K562 (cell line): ENCODE measurements at regions not wholly inside any gene's neighbourhood (a gene's known extent, or its start where the extent isn't known, plus 50 kb on each side); places are given as distances from the start of the nearest gene placed in this dataset.

ENCODE experiments used
- ATAC-seq: fragments of 200-7000 bp; cut with Tn5 transposase; 3 replicates; pipeline ENCODE4 v1.9.1; 2020; ENCODE audit warnings: moderate library complexity
- BruUV-seq: library from RNA; stranded (reverse); fragments of 400-500 nt; replicated peaks from 2 replicates; lab custom pipeline; 2021; lab: Mats Ljungman, UMichigan
- CTCF ChIA-PET: fragments of 300-600 bp; formaldehyde crosslinking; extraction: SDS; loops from one replicate; lab custom pipeline; 2021; ENCODE audit warnings: low intra/inter-chr PET ratio; lab: Yijun Ruan, JAX
- POLR2A ChIA-PET: fragments of 300-600, 350-650 bp; sonication (Branson Sonifier 250); formaldehyde crosslinking; extraction: SDS; loops from one replicate; lab custom pipeline; 2021; ENCODE audit warnings: antibody characterized with exemption, inconsistent platforms; lab: Yijun Ruan, JAX
- DNase-seq, 4 experiments: peaks; one replicate each; pipeline versions ENCODE4 v3.0.0 to v3.0.0-alpha.2; 2011 to 2018; ENCODE audit warnings: low spot score in 3 of 4, mixed read lengths in 3 of 4; ENCODE audit errors: extremely low read depth in 1 of 4
- FAIRE-seq: peaks from 2 replicates; lab custom pipeline; 2011; peaks lifted over from hg19 to GRCh38; lab: Jason Lieb, UNC
- H2AFZ ChIP-seq: 2 replicates; pipeline ENCODE4 v1.6.0; 2011; ENCODE audit warnings: low read depth, low read length, control low read depth, inconsistent platforms
- H3K27ac ChIP-seq: fragments of 200-600 bp; 3 replicates; pipeline ENCODE4 v1.8.0; 2011; ENCODE audit warnings: low read depth, mild to moderate bottlenecking, control low read depth, inconsistent platforms, low read length, moderate library complexity, mixed read lengths; ENCODE audit errors: extremely low read depth
- H3K27me3 ChIP-seq, 2 experiments: fragments of 300-600 bp in 1 of 2; 2 replicates in 1 of 2; 3 replicates in 1 of 2; pipeline versions ENCODE4 v1.6.0 to v1.8.0; 2011; ENCODE audit warnings: inconsistent platforms in 2 of 2, low read length in 2 of 2, mild to moderate bottlenecking in 1 of 2, mixed read lengths in 1 of 2, moderate library complexity in 1 of 2; ENCODE audit not compliant: control insufficient read depth in 2 of 2, insufficient read depth in 2 of 2
- H3K36me3 ChIP-seq: fragments of 300-600 bp; 3 replicates; pipeline ENCODE4 v1.8.0; 2011; ENCODE audit warnings: mild to moderate bottlenecking, low read length, inconsistent platforms; ENCODE audit not compliant: control insufficient read depth, insufficient read depth
- H3K4me1 ChIP-seq, 2 experiments: fragments of 200-600 bp in 1 of 2; replicated peaks in 1 of 2; 2 replicates in 1 of 2; 3 replicates in 1 of 2; pipeline versions ENCODE4 v1.5.1 to v1.8.0; 2011; ENCODE audit warnings: inconsistent platforms in 2 of 2, low read length in 2 of 2, mild to moderate bottlenecking in 1 of 2, mixed read lengths in 1 of 2, moderate library complexity in 1 of 2; ENCODE audit not compliant: control insufficient read depth in 2 of 2, insufficient read depth in 2 of 2
- H3K4me2 ChIP-seq: 2 replicates; pipeline ENCODE4 v1.6.1; 2011; ENCODE audit warnings: low read length, control low read depth, inconsistent platforms, mixed read lengths; ENCODE audit not compliant: insufficient read depth
- H3K4me3 ChIP-seq: fragments of 200-600 bp; sonication (generic), shearing (Covaris generic); 2 replicates; pipeline ENCODE4 v1.5.1; 2016; ENCODE audit warnings: control low read depth, inconsistent platforms
- H3K79me2 ChIP-seq: fragments of 200-600 bp; 3 replicates; pipeline ENCODE4 v1.8.0; 2011; ENCODE audit warnings: low read length, inconsistent platforms; ENCODE audit not compliant: control insufficient read depth, insufficient read depth
- H3K9ac ChIP-seq, 2 experiments: 2 replicates each; pipeline versions ENCODE4 v1.6.0 to v1.6.1; 2011; ENCODE audit warnings: low read depth in 2 of 2, low read length in 2 of 2, control low read depth in 1 of 2, inconsistent platforms in 1 of 2, mild to moderate bottlenecking in 1 of 2, mixed read lengths in 1 of 2; ENCODE audit not compliant: insufficient read depth in 1 of 2
- H3K9me1 ChIP-seq: one replicate; pipeline ENCODE4 v1.6.0; 2011; ENCODE audit warnings: inconsistent platforms, mild to moderate bottlenecking, low read length, moderate library complexity; ENCODE audit not compliant: control insufficient read depth, insufficient read depth
- H3K9me3 ChIP-seq: replicated peaks from 2 replicates; pipeline ENCODE4 v1.5.1; 2011; ENCODE audit warnings: low read depth, low read length, inconsistent platforms; ENCODE audit not compliant: control insufficient read depth, insufficient read depth
- H4K20me1 ChIP-seq: replicated peaks from 2 replicates; pipeline ENCODE4 v1.6.1; 2011; ENCODE audit warnings: low read length, inconsistent platforms, mixed read lengths; ENCODE audit not compliant: control insufficient read depth, insufficient read depth
- ATF2 ChIP-seq: sonication (generic); formaldehyde crosslinking; IDR thresholded peaks from 2 replicates; pipeline ENCODE4 v1.8.1; 2022; ENCODE audit warnings: missing genetic modification reagents
- BRF2 ChIP-seq: IDR thresholded peaks from 3 replicates; pipeline ENCODE4 v1.6.1; 2011; ENCODE audit warnings: borderline replicate concordance, mild to moderate bottlenecking; ENCODE audit not compliant: insufficient read length, insufficient read depth
- GATAD2A ChIP-seq: fragments of 450-650 bp; IDR thresholded peaks from 2 replicates; pipeline ENCODE4 v1.6.1; 2017
- TARDBP ChIP-seq: fragments of 450-650 bp; IDR thresholded peaks from 2 replicates; pipeline ENCODE4 v1.6.1; 2016
- TSC22D4 ChIP-seq: fragments of 450-650 bp; IDR thresholded peaks from 2 replicates; pipeline ENCODE4 v1.6.1; 2016; ENCODE audit warnings: missing genetic modification characterization, missing biosample characterization, control low read depth
- XRCC3 ChIP-seq: fragments of 450-650 bp; IDR thresholded peaks from 2 replicates; pipeline ENCODE4 v1.6.1; 2017; ENCODE audit warnings: mild to moderate bottlenecking, moderate library complexity
- ZFP36 ChIP-seq: fragments of 150-350 bp; IDR thresholded peaks from 2 replicates; pipeline ENCODE4 v1.6.1; 2018; ENCODE audit warnings: low read length, low read depth; ENCODE audit not compliant: partially characterized antibody
- ZNF232 ChIP-seq: sonication (generic); formaldehyde crosslinking; IDR thresholded peaks from 2 replicates; pipeline ENCODE4 v1.8.0; 2022; ENCODE audit warnings: mild to moderate bottlenecking, missing genetic modification reagents
- ZNF507 ChIP-seq: conservative IDR thresholded peaks from 2 replicates; pipeline ENCODE4 v1.6.1; 2017; ENCODE audit warnings: missing genetic modification characterization, missing compliant biosample characterization
- WGBS: fragments of 100-300 bp; shearing (Covaris generic); methylation state at CpG from one replicate; pipeline ENCODE4 v1.1.6; 2016; ENCODE audit warnings: low coverage, mixed read lengths; ENCODE audit not compliant: insufficient coverage; ENCODE audit errors: missing lambda C conversion rate; 5-methylcytosine and 5-hydroxymethylcytosine counted together
- in situ Hi-C: fragments of 300-500 bp; cut with MboI; formaldehyde crosslinking; loops from 4 replicates; pipeline ENCODE4 v1.15.0; 2018; ENCODE audit warnings: inconsistent platforms, mixed read lengths
- intact Hi-C: fragments of 100-400 bp; cut with micrococcal nuclease; formaldehyde crosslinking; loops from 2 replicates; pipeline ENCODE4 v1.14.2; 2022

- CTCF ChIA-PET: no interaction called here
- ATAC-seq: no peak
- TF ChIP-seq ATF2 (CRISPR knock-in tag): no peak
- no peak for TF ChIP-seq ZNF507
- TF ChIP-seq ZNF232 (CRISPR knock-in tag): no peak
- no peak for TF ChIP-seq GATAD2A
- no peak for TF ChIP-seq TARDBP
- no peak for TF ChIP-seq XRCC3
- TF ChIP-seq ZFP36: no peak
- no peak for TF ChIP-seq BRF2
- no peak for TF ChIP-seq TSC22D4 (tag)
- TF ChIP-seq, all 486 proteins: peak for 0
- Histone ChIP-seq H3K4me3 (no peak overlapping the region), H3K36me3 (no peaks in the 10 kb centered on the region), H2AFZ (no peak overlapping the region), H3K9me3 (no peaks in the 10 kb centered on the region), H3K4me1 (no peaks in the 10 kb centered on the region), H3K27me3 (peaks cover 5 to 17% of the 10 kb centered on the region in 2 experiments; a peak in 3 of 5 replicates), H3K4me2 (no peak overlapping the region), H3K27ac (no peak overlapping the region), H4K20me1 (no peaks in the 10 kb centered on the region), H3K79me2 (no peaks in the 10 kb centered on the region), H3K9ac (no peak overlapping the region), H3K9me1 (no peaks in the 10 kb centered on the region)
- POLR2A ChIA-PET: no interaction called here
- WGBS: 0% methylated on average over 2 of the region's 2 CpGs
- intact Hi-C loops (no loop called here), in situ Hi-C loops (no loop called here)
- BruUV-seq: no TSS peak
- FAIRE-seq: no peak
- DNase-seq: no peak
Measured at GRCh38 chr5:173430394-173430793, 102.2 kb upstream of the STC2 start.
